H9 (cell line): ENCODE measurements at regions not wholly inside any gene's neighbourhood (a gene's known extent, or its start where the extent isn't known, plus 50 kb on each side); places are given as distances from the start of the nearest gene placed in this dataset.

Experiments
- DNase-seq: peaks from one replicate; pipeline ENCODE4 v3.0.0-alpha.2; 2017
- H2AFZ ChIP-seq: one replicate; pipeline ENCODE4 v1.6.1; 2013; ENCODE audit warnings: mild to moderate bottlenecking, low read length, control low read depth, moderate library complexity
- H2AK5ac ChIP-seq: 2 replicates; pipeline ENCODE4 v1.6.1; 2013; ENCODE audit warnings: low read length, control low read depth, mixed read lengths; ENCODE audit not compliant: insufficient read length
- H2BK120ac ChIP-seq: one replicate; pipeline ENCODE4 v1.6.1; 2013; ENCODE audit warnings: low read depth, mild to moderate bottlenecking, low read length, control low read depth, inconsistent platforms; ENCODE audit not compliant: poor library complexity, severe bottlenecking
- H2BK12ac ChIP-seq: 2 replicates; pipeline ENCODE4 v1.6.1; 2013; ENCODE audit warnings: low read length, control low read depth, mixed read lengths, low read depth; ENCODE audit not compliant: insufficient read length
- H2BK15ac ChIP-seq: 2 replicates; pipeline ENCODE4 v1.6.1; 2013; ENCODE audit warnings: low read depth, low read length, control low read depth
- H2BK20ac ChIP-seq: one replicate; pipeline ENCODE4 v1.6.1; 2013; ENCODE audit warnings: low read depth, mild to moderate bottlenecking, low read length, control low read depth, inconsistent platforms; ENCODE audit not compliant: poor library complexity, severe bottlenecking
- H2BK5ac ChIP-seq: 2 replicates; pipeline ENCODE4 v1.6.1; 2013; ENCODE audit warnings: low read length, control low read depth, mixed read lengths; ENCODE audit not compliant: insufficient read length
- H3K14ac ChIP-seq: 2 replicates; pipeline ENCODE4 v1.6.1; 2013; ENCODE audit warnings: low read length, control low read depth; ENCODE audit not compliant: insufficient read depth
- H3K18ac ChIP-seq: 2 replicates; pipeline ENCODE4 v1.6.1; 2013; ENCODE audit warnings: low read depth, mild to moderate bottlenecking, mixed read lengths, low read length, control low read depth; ENCODE audit not compliant: insufficient read length
- H3K23ac ChIP-seq: 2 replicates; pipeline ENCODE4 v1.6.1; 2013; ENCODE audit warnings: low read length, control low read depth, mixed read lengths, low read depth; ENCODE audit not compliant: insufficient read length
- H3K23me2 ChIP-seq: 2 replicates; pipeline ENCODE4 v1.6.1; 2013; ENCODE audit warnings: low read depth, mild to moderate bottlenecking, mixed read lengths, low read length, control low read depth; ENCODE audit not compliant: insufficient read length, poor library complexity, severe bottlenecking
- H3K27ac ChIP-seq: 2 replicates; pipeline ENCODE4 v1.5.1; 2013; ENCODE audit warnings: low read length, control low read depth, mixed read lengths, low read depth; ENCODE audit not compliant: insufficient read length
- H3K27me3 ChIP-seq: 2 replicates; pipeline ENCODE4 v1.6.1; 2013; ENCODE audit warnings: low read length, control low read depth, inconsistent platforms; ENCODE audit not compliant: insufficient read depth
- H3K4ac ChIP-seq: 2 replicates; pipeline ENCODE4 v1.6.1; 2013; ENCODE audit warnings: low read depth, mild to moderate bottlenecking, control low read depth, inconsistent platforms, low read length, moderate library complexity
- H3K4me1 ChIP-seq: 2 replicates; pipeline ENCODE4 v1.6.1; 2013; ENCODE audit warnings: low read length, control low read depth, inconsistent platforms; ENCODE audit not compliant: insufficient read depth
- H3K4me2 ChIP-seq: 2 replicates; pipeline ENCODE4 v1.6.1; 2013; ENCODE audit warnings: low read length, control low read depth, mixed read lengths; ENCODE audit not compliant: insufficient read length, insufficient read depth
- H3K56ac ChIP-seq: 2 replicates; pipeline ENCODE4 v1.6.1; 2013; ENCODE audit warnings: low read depth, mild to moderate bottlenecking, mixed read lengths, low read length, control low read depth; ENCODE audit not compliant: insufficient read length
- H3K79me1 ChIP-seq: 2 replicates; pipeline ENCODE4 v1.6.1; 2013; ENCODE audit warnings: low read depth, mild to moderate bottlenecking, moderate library complexity, low read length, control low read depth, inconsistent platforms; ENCODE audit not compliant: insufficient read depth, poor library complexity, severe bottlenecking
- H3K79me2 ChIP-seq: 2 replicates; pipeline ENCODE4 v1.6.1; 2013; ENCODE audit warnings: low read length, control low read depth, inconsistent platforms; ENCODE audit not compliant: insufficient read depth
- H3K9ac ChIP-seq: 2 replicates; pipeline ENCODE4 v1.6.1; 2013; ENCODE audit warnings: low read length, control low read depth, mixed read lengths; ENCODE audit not compliant: insufficient read length; ENCODE audit errors: extremely low read depth
- H3K9me3 ChIP-seq: one replicate; pipeline ENCODE4 v1.6.1; 2013; ENCODE audit warnings: low read depth, low read length, inconsistent platforms; ENCODE audit not compliant: control insufficient read depth
- H3T11ph ChIP-seq: one replicate; pipeline ENCODE4 v1.6.1; 2013; ENCODE audit warnings: mild to moderate bottlenecking, low read length, control low read depth, inconsistent platforms
- H4K20me1 ChIP-seq: one replicate; pipeline ENCODE4 v1.6.1; 2013; ENCODE audit not compliant: control insufficient read depth, insufficient read length, insufficient read depth
- H4K5ac ChIP-seq: 2 replicates; pipeline ENCODE4 v1.6.1; 2013; ENCODE audit warnings: low read depth, mild to moderate bottlenecking, mixed read lengths, low read length, control low read depth; ENCODE audit not compliant: insufficient read length
- H4K8ac ChIP-seq: replicated peaks from 2 replicates; pipeline ENCODE4 v1.6.1; 2013; ENCODE audit warnings: low read length, control low read depth, mixed read lengths, low read depth; ENCODE audit not compliant: insufficient read length
- H4K91ac ChIP-seq: 2 replicates; pipeline ENCODE4 v1.6.1; 2013; ENCODE audit warnings: low read depth, mild to moderate bottlenecking, moderate library complexity, mixed read lengths, low read length, control low read depth; ENCODE audit not compliant: insufficient read length
- H3K27ac Mint-ChIP-seq, 3 experiments: 2 replicates in 2 of 3; 3 replicates in 1 of 3; pipeline ENCODE4 v1.8.0; 2020 to 2021; ENCODE audit warnings: mixed read lengths in 3 of 3, mild to moderate bottlenecking in 1 of 3, moderate library complexity in 1 of 3
- H3K27me3 Mint-ChIP-seq: 2 replicates; pipeline ENCODE4 v1.8.0; 2021; ENCODE audit warnings: low read depth, mild to moderate bottlenecking, moderate library complexity, mixed read lengths
- H3K36me3 Mint-ChIP-seq, 3 experiments: 2 replicates in 2 of 3; 3 replicates in 1 of 3; pipeline ENCODE4 v1.8.0; 2020 to 2021; ENCODE audit warnings: low read depth in 3 of 3, mixed read lengths in 3 of 3; ENCODE audit not compliant: insufficient read depth in 1 of 3
- H3K4me1 Mint-ChIP-seq, 2 experiments: 2 replicates each; pipeline ENCODE4 v1.8.0; 2020; ENCODE audit warnings: mixed read lengths in 2 of 2
- H3K4me3 Mint-ChIP-seq, 2 experiments: 2 replicates in 1 of 2; 3 replicates in 1 of 2; pipeline ENCODE4 v1.8.0; 2020 to 2021; ENCODE audit warnings: mild to moderate bottlenecking in 2 of 2, mixed read lengths in 2 of 2, moderate library complexity in 1 of 2
- H3K9me3 Mint-ChIP-seq, 2 experiments: 2 replicates in 1 of 2; 3 replicates in 1 of 2; pipeline ENCODE4 v1.8.0; 2020; ENCODE audit warnings: mild to moderate bottlenecking in 2 of 2, mixed read lengths in 2 of 2, moderate library complexity in 1 of 2
- CTCF ChIP-seq: fragments of 200-600 bp; sonication (generic); conservative IDR thresholded peaks from 3 replicates; pipeline ENCODE4 v1.8.0; 2021; ENCODE audit warnings: antibody characterized with exemption, mild to moderate bottlenecking
- WGBS: extraction: QIAGEN DNeasy Blood & Tissue Kit; methylation state at CpG from one replicate; pipeline ENCODE4 v1.1.7; 2013; ENCODE audit warnings: missing lambda C conversion rate, low lambda C conversion rate, mixed read lengths; ENCODE audit not compliant: insufficient read length; ENCODE audit errors: extremely low coverage; 5-methylcytosine and 5-hydroxymethylcytosine counted together

- no peak overlapping the region for H2BK15ac ChIP-seq
- TF ChIP-seq CTCF = no peak
- H3K4me1 Mint-ChIP-seq = peaks cover 6 to 7% of the 10 kb centered on the region in 2 experiments; a peak in 1 of 4 replicates
- no peaks in the 10 kb centered on the region for H3K27me3 Mint-ChIP-seq
- no peak overlapping the region for H2BK12ac ChIP-seq
- no peaks in the 10 kb centered on the region for H3K23me2 ChIP-seq
- H3K9me3 Mint-ChIP-seq = no peaks in the 10 kb centered on the region; a peak in 3 of 5 replicates
- no peak overlapping the region for H4K5ac ChIP-seq
- H4K8ac ChIP-seq = no peak overlapping the region
- no peaks in the 10 kb centered on the region for H3K4me1 ChIP-seq
- H3K14ac ChIP-seq = no peak overlapping the region; the same call in 1 of the 2 replicates
- H4K91ac ChIP-seq = no peak overlapping the region
- H3K79me2 ChIP-seq = no peaks in the 10 kb centered on the region
- no peak overlapping the region for H3K23ac ChIP-seq
- H3K9me3 ChIP-seq = no peaks in the 10 kb centered on the region
- no peaks in the 10 kb centered on the region for H3K36me3 Mint-ChIP-seq
- WGBS = no CpG with 5 or more reads among the region's 5 CpGs
- H3K27ac ChIP-seq = no peak overlapping the region
- H2BK20ac ChIP-seq = no peak overlapping the region
- H3K79me1 ChIP-seq = no peaks in the 10 kb centered on the region
- H3K4ac ChIP-seq = no peak overlapping the region
- H2BK5ac ChIP-seq = no peak overlapping the region
- H3K27ac Mint-ChIP-seq = no peak overlapping the region
- H4K20me1 ChIP-seq = no peaks in the 10 kb centered on the region
- no peak overlapping the region for H3K4me3 Mint-ChIP-seq
- H3K56ac ChIP-seq = no peak overlapping the region
- no peak overlapping the region for H3K18ac ChIP-seq
- H3T11ph ChIP-seq = no peak overlapping the region
- no peak overlapping the region for H3K9ac ChIP-seq
- H2AFZ ChIP-seq = no peak overlapping the region
- no peak overlapping the region for H3K4me2 ChIP-seq
- H3K27me3 ChIP-seq = no peaks in the 10 kb centered on the region
- H2AK5ac ChIP-seq = no peak overlapping the region
- DNase-seq = no peak
- no peak overlapping the region for H2BK120ac ChIP-seq
Measured at GRCh38 chr5:8081179-8081578, 212.2 kb downstream of the MTRR start.
